Keratinocyte (primary cell): ENCODE measurements at regions not wholly inside any gene's neighbourhood (a gene's known extent, or its start where the extent isn't known, plus 50 kb on each side); places are given as distances from the start of the nearest gene placed in this dataset.

Source experiments
- EZH2 ChIP-seq: IDR thresholded peaks from one replicate; pipeline ENCODE4 v1.6.1; 2012; ENCODE audit warnings: inconsistent platforms, mild to moderate bottlenecking, low read length, moderate library complexity
- TF ChIP-seq, protein P1 (sequence below), 3 experiments: IDR thresholded peaks in 1 of 3; conservative IDR thresholded peaks in 1 of 3; optimal IDR thresholded peaks in 1 of 3; 2 replicates in 2 of 3; 3 replicates in 1 of 3; pipeline versions ENCODE3 to v1.5.1; 2011; ENCODE audit warnings: low read length in 3 of 3, mild to moderate bottlenecking in 3 of 3, moderate library complexity in 2 of 3, control low read depth in 1 of 3, inconsistent platforms in 1 of 3; ENCODE audit not compliant: insufficient read depth in 2 of 3; ENCODE audit errors: extremely low read depth in 1 of 3

DNA sequence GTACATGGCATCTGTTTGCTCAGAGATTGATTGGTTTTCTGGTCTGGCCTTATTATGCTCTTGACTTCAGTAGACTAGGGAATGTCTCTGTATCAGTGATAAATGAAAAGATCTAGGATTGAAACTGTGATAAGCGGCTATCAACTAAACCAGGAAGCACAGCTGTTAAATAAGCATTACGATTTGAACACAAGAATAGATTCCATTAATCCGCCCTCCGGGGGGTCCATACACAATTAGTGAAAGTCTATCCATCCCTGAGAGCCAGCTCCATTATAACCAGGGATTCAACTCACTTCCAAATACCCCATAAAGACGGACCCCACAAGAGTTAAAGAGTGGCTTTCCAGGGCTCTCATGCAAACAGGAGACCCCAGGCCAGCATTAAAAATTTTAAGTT is 279.0 kb downstream of the GRIN2B start:
- TF ChIP-seq EZH2 = no peak
- TF ChIP-seq, protein P1, sequence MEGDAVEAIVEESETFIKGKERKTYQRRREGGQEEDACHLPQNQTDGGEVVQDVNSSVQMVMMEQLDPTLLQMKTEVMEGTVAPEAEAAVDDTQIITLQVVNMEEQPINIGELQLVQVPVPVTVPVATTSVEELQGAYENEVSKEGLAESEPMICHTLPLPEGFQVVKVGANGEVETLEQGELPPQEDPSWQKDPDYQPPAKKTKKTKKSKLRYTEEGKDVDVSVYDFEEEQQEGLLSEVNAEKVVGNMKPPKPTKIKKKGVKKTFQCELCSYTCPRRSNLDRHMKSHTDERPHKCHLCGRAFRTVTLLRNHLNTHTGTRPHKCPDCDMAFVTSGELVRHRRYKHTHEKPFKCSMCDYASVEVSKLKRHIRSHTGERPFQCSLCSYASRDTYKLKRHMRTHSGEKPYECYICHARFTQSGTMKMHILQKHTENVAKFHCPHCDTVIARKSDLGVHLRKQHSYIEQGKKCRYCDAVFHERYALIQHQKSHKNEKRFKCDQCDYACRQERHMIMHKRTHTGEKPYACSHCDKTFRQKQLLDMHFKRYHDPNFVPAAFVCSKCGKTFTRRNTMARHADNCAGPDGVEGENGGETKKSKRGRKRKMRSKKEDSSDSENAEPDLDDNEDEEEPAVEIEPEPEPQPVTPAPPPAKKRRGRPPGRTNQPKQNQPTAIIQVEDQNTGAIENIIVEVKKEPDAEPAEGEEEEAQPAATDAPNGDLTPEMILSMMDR (optimal IDR thresholded peaks at IDR 0.05 in 1 of 3, IDR thresholded peaks at IDR 0.05 in 1 of 3, conservative IDR thresholded peaks at IDR 0.05 in 1 of 3; ENCODE audit: extremely low read depth in 1 of 3, insufficient read depth in 2 of 3, low read length in 3 of 3) = no peak
